WTC11 (cell line): ENCODE measurements at regions not wholly inside any gene's neighbourhood (a gene's known extent, or its start where the extent isn't known, plus 50 kb on each side); places are given as distances from the start of the nearest gene placed in this dataset.

ENCODE experiments used
- ATAC-seq: fragments of 200-7000 bp; cut with Tn5 transposase; 2 replicates; pipeline ENCODE4 v1.10.0; 2021; ENCODE audit warnings: mild to moderate bottlenecking, moderate library complexity
- CTCF ChIA-PET: fragments of 300-600 bp; sonication (Branson Sonifier 250); formaldehyde crosslinking; loops from one replicate; lab custom pipeline; 2021; ENCODE audit warnings: antibody characterized with exemption; lab: Charles Lee
- POLR2A ChIA-PET: fragments of 350-600 bp; sonication (Branson Sonifier 250); formaldehyde crosslinking; loops from one replicate; lab custom pipeline; 2021; ENCODE audit warnings: antibody characterized with exemption; lab: Charles Lee
- DNase-seq: peaks from one replicate; pipeline ENCODE4 v3.0.0; 2021; ENCODE audit warnings: low spot score
- H3K27ac Mint-ChIP-seq: 2 replicates; pipeline ENCODE4 v1.8.0; 2021; ENCODE audit warnings: mixed read lengths
- H3K27me3 Mint-ChIP-seq: 2 replicates; pipeline ENCODE4 v1.8.0; 2021; ENCODE audit warnings: low read depth, mild to moderate bottlenecking, moderate library complexity, mixed read lengths
- H3K36me3 Mint-ChIP-seq: 2 replicates; pipeline ENCODE4 v1.8.0; 2021; ENCODE audit warnings: mixed read lengths
- H3K4me1 Mint-ChIP-seq: 2 replicates; pipeline ENCODE4 v1.8.0; 2022; ENCODE audit warnings: mixed read lengths
- H3K4me3 Mint-ChIP-seq: 2 replicates; pipeline ENCODE4 v1.8.0; 2021; ENCODE audit warnings: mild to moderate bottlenecking, moderate library complexity, mixed read lengths
- H3K9me3 Mint-ChIP-seq: 2 replicates; pipeline ENCODE4 v1.8.0; 2021; ENCODE audit warnings: mixed read lengths
- ELF4 ChIP-seq: sonication (generic); formaldehyde crosslinking; IDR thresholded peaks from 2 replicates; pipeline ENCODE4 v1.8.1; 2022; ENCODE audit warnings: low read depth, mild to moderate bottlenecking, moderate library complexity, missing genetic modification reagents
- FOXP1 ChIP-seq: sonication (generic); formaldehyde crosslinking; IDR thresholded peaks from 2 replicates; pipeline ENCODE4 v1.8.0; 2022; ENCODE audit warnings: missing genetic modification reagents, mild to moderate bottlenecking, moderate library complexity, borderline replicate concordance
- HMGA2 ChIP-seq: fragments of 250-450 bp; sonication (Bioruptor Pico); IDR thresholded peaks from 2 replicates; pipeline ENCODE4 v1.4.0; 2021; ENCODE audit warnings: mild to moderate bottlenecking, moderate library complexity
- MYBL2 ChIP-seq: sonication (generic); formaldehyde crosslinking; IDR thresholded peaks from 2 replicates; pipeline ENCODE4 v1.8.1; 2023; ENCODE audit warnings: mild to moderate bottlenecking, moderate library complexity, missing genetic modification reagents
- NFYB ChIP-seq: sonication (generic); formaldehyde crosslinking; conservative IDR thresholded peaks from 2 replicates; pipeline ENCODE4 v1.8.0; 2022; ENCODE audit warnings: low read depth, missing genetic modification reagents
- NR1H2 ChIP-seq: sonication (generic); formaldehyde crosslinking; IDR thresholded peaks from 2 replicates; pipeline ENCODE4 v1.9.0; 2021; ENCODE audit warnings: mild to moderate bottlenecking, moderate library complexity, missing genetic modification reagents
- RORB ChIP-seq: fragments of 250-450 bp; sonication (Bioruptor Pico); IDR thresholded peaks from 2 replicates; pipeline ENCODE4 v1.9.0; 2021; ENCODE audit warnings: mild to moderate bottlenecking
- ZNF219 ChIP-seq: sonication (generic); formaldehyde crosslinking; IDR thresholded peaks from 2 replicates; pipeline ENCODE4 v1.8.0; 2023; ENCODE audit warnings: missing genetic modification reagents, mild to moderate bottlenecking, borderline replicate concordance
- ZNF263 ChIP-seq: sonication (generic); formaldehyde crosslinking; IDR thresholded peaks from 2 replicates; pipeline ENCODE4 v1.8.1; 2022; ENCODE audit warnings: low read depth, mild to moderate bottlenecking, moderate library complexity, missing genetic modification reagents
- ZNF396 ChIP-seq: fragments of 250-450 bp; sonication (Bioruptor Pico); IDR thresholded peaks from 2 replicates; pipeline ENCODE4 v1.8.0; 2021; ENCODE audit warnings: mild to moderate bottlenecking, moderate library complexity, borderline replicate concordance
- TF ChIP-seq, protein P1 (sequence below): sonication (generic); formaldehyde crosslinking; IDR thresholded peaks from 2 replicates; pipeline ENCODE4 v1.8.0; 2022; ENCODE audit warnings: mild to moderate bottlenecking, missing genetic modification reagents
- TF ChIP-seq, protein P2 (sequence below): sonication (generic); formaldehyde crosslinking; IDR thresholded peaks from 2 replicates; pipeline ENCODE4 v1.8.1; 2022; ENCODE audit warnings: low read depth, mild to moderate bottlenecking, moderate library complexity, missing genetic modification reagents, borderline replicate concordance
- TF ChIP-seq, protein P3 (sequence below): fragments of 250-450 bp; sonication (Bioruptor Pico); IDR thresholded peaks from 2 replicates; pipeline ENCODE4 v2.1.2; 2022; ENCODE audit warnings: mild to moderate bottlenecking, moderate library complexity
- TF ChIP-seq, protein P4 (sequence below): sonication (generic); formaldehyde crosslinking; IDR thresholded peaks from 2 replicates; pipeline ENCODE4 v1.8.1; 2023; ENCODE audit warnings: mild to moderate bottlenecking, missing genetic modification reagents
- TF ChIP-seq, protein P5 (sequence below): sonication (generic); formaldehyde crosslinking; IDR thresholded peaks from 2 replicates; pipeline ENCODE4 v1.8.1; 2022; ENCODE audit warnings: mild to moderate bottlenecking, moderate library complexity, missing genetic modification reagents
- TF ChIP-seq, protein P6 (sequence below): sonication (generic); formaldehyde crosslinking; IDR thresholded peaks from 2 replicates; pipeline ENCODE4 v1.8.1; 2022; ENCODE audit warnings: missing genetic modification reagents, borderline replicate concordance
- TF ChIP-seq, protein P7 (sequence below): sonication (generic); formaldehyde crosslinking; IDR thresholded peaks from 2 replicates; pipeline ENCODE4 v1.8.0; 2022; ENCODE audit warnings: mild to moderate bottlenecking, missing genetic modification reagents

DNA sequence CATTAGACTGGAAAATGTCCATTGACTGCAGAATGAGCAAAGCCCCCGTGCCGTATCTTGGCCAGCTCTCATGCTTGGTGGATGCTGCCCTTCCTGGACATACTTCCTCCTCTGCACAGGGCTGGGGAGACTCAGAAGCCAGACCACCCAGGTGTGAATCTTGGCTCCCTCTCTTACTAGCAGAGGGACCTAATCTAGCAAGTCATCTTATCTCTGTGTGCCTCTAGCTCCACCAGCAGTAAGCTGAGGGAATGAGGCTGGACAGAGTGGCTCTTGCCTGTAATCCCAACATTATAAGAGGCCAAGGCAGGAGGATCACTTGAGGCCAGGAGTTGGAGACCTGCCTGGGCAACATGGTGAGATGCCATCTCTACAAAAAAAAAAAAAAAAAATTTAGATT, 173.8 kb upstream of the GHITM start:
- no peaks in the 10 kb centered on the region; the same call in none of the 2 replicates for H3K27me3 Mint-ChIP-seq
- no peaks in the 10 kb centered on the region for H3K36me3 Mint-ChIP-seq
- ChIA-PET POLR2A (no interaction called here), CTCF (interaction anchor here (0.7 to 1.6 kb wide), 6 partner anchors 19 to 799 kb away, joined by 3 to 7 read pairs (median 4); no protein-coding TSS in a partner anchor)
- no peak overlapping the region for H3K27ac Mint-ChIP-seq
- H3K4me3 Mint-ChIP-seq = no peak overlapping the region
- ATAC-seq (peak; percentile 82), DNase-seq (peak; percentile 36)
- TF ChIP-seq, protein P1, sequence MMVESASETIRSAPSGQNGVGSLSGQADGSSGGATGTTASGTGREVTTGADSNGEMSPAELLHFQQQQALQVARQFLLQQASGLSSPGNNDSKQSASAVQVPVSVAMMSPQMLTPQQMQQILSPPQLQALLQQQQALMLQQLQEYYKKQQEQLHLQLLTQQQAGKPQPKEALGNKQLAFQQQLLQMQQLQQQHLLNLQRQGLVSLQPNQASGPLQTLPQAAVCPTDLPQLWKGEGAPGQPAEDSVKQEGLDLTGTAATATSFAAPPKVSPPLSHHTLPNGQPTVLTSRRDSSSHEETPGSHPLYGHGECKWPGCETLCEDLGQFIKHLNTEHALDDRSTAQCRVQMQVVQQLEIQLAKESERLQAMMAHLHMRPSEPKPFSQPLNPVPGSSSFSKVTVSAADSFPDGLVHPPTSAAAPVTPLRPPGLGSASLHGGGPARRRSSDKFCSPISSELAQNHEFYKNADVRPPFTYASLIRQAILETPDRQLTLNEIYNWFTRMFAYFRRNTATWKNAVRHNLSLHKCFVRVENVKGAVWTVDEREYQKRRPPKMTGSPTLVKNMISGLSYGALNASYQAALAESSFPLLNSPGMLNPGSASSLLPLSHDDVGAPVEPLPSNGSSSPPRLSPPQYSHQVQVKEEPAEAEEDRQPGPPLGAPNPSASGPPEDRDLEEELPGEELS (CRISPR knock-in tag) = no peak
- TF ChIP-seq ZNF263 (CRISPR knock-in tag) = no peak
- TF ChIP-seq, protein P2, sequence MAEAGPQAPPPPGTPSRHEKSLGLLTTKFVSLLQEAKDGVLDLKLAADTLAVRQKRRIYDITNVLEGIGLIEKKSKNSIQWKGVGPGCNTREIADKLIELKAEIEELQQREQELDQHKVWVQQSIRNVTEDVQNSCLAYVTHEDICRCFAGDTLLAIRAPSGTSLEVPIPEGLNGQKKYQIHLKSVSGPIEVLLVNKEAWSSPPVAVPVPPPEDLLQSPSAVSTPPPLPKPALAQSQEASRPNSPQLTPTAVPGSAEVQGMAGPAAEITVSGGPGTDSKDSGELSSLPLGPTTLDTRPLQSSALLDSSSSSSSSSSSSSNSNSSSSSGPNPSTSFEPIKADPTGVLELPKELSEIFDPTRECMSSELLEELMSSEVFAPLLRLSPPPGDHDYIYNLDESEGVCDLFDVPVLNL (CRISPR knock-in tag) = no peak
- no peak for TF ChIP-seq ZNF219 (CRISPR knock-in tag)
- TF ChIP-seq, protein P3, sequence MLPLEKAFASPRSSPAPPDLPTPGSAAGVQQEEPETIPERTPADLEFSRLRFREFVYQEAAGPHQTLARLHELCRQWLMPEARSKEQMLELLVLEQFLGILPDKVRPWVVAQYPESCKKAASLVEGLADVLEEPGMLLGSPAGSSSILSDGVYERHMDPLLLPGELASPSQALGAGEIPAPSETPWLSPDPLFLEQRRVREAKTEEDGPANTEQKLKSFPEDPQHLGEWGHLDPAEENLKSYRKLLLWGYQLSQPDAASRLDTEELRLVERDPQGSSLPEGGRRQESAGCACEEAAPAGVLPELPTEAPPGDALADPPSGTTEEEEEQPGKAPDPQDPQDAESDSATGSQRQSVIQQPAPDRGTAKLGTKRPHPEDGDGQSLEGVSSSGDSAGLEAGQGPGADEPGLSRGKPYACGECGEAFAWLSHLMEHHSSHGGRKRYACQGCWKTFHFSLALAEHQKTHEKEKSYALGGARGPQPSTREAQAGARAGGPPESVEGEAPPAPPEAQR (CRISPR knock-in tag) = no peak
- TF ChIP-seq, protein P4, sequence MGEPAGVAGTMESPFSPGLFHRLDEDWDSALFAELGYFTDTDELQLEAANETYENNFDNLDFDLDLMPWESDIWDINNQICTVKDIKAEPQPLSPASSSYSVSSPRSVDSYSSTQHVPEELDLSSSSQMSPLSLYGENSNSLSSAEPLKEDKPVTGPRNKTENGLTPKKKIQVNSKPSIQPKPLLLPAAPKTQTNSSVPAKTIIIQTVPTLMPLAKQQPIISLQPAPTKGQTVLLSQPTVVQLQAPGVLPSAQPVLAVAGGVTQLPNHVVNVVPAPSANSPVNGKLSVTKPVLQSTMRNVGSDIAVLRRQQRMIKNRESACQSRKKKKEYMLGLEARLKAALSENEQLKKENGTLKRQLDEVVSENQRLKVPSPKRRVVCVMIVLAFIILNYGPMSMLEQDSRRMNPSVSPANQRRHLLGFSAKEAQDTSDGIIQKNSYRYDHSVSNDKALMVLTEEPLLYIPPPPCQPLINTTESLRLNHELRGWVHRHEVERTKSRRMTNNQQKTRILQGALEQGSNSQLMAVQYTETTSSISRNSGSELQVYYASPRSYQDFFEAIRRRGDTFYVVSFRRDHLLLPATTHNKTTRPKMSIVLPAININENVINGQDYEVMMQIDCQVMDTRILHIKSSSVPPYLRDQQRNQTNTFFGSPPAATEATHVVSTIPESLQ (CRISPR knock-in tag) = no peak
- TF ChIP-seq MYBL2 = no peak
- TF ChIP-seq ELF4 (CRISPR knock-in tag) = no peak
- no peak for TF ChIP-seq NR1H2 (CRISPR knock-in tag)
- TF ChIP-seq NFYB = no peak
- TF ChIP-seq, protein P5, sequence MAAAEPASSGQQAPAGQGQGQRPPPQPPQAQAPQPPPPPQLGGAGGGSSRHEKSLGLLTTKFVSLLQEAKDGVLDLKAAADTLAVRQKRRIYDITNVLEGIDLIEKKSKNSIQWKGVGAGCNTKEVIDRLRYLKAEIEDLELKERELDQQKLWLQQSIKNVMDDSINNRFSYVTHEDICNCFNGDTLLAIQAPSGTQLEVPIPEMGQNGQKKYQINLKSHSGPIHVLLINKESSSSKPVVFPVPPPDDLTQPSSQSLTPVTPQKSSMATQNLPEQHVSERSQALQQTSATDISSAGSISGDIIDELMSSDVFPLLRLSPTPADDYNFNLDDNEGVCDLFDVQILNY = no peak
- TF ChIP-seq FOXP1 = no peak
- no peak for TF ChIP-seq ZNF396
- no peak for TF ChIP-seq RORB
- TF ChIP-seq, protein P6, sequence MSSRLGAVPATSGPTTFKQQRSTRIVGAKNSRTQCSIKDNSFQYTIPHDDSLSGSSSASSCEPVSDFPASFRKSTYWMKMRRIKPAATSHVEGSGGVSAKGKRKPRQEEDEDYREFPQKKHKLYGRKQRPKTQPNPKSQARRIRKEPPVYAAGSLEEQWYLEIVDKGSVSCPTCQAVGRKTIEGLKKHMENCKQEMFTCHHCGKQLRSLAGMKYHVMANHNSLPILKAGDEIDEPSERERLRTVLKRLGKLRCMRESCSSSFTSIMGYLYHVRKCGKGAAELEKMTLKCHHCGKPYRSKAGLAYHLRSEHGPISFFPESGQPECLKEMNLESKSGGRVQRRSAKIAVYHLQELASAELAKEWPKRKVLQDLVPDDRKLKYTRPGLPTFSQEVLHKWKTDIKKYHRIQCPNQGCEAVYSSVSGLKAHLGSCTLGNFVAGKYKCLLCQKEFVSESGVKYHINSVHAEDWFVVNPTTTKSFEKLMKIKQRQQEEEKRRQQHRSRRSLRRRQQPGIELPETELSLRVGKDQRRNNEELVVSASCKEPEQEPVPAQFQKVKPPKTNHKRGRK (CRISPR knock-in tag) = no peak
- TF ChIP-seq, protein P7, sequence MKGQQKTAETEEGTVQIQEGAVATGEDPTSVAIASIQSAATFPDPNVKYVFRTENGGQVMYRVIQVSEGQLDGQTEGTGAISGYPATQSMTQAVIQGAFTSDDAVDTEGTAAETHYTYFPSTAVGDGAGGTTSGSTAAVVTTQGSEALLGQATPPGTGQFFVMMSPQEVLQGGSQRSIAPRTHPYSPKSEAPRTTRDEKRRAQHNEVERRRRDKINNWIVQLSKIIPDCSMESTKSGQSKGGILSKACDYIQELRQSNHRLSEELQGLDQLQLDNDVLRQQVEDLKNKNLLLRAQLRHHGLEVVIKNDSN = no peak
- TF ChIP-seq HMGA2 = no peak
- H3K9me3 Mint-ChIP-seq = no peaks in the 10 kb centered on the region
- peaks cover 10% of the 10 kb centered on the region for H3K4me1 Mint-ChIP-seq
